ENCODE measurements at regions not wholly inside any gene's neighbourhood (a gene's known extent, or its start where the extent isn't known, plus 50 kb on each side); places are given as distances from the start of the nearest gene placed in this dataset.

DNA sequence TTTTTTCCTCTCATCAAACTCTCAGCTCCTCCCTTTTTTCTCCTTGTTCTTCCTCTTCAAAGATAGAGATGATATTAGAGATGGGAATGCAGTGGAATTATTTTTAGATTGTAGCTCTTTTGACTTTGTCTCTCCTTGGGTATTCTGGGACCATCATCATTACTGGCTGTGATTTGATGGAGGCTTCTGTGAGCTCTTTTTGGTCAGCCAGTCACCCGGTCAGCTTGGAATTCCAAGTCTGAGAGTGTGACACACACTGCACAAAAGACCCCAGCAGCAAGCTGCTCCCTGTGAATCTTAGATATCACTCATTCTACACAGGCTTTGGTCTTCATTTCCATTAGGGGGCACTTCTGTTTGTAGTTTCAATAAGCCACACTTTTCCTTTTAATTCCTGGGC, 51.6 kb upstream of the NEK7 start:
- TF ChIP-seq EZH2phosphoT487 (IDR thresholded peaks at IDR 0.05; ENCODE audit: borderline replicate concordance, low read length) = no peak
- TF ChIP-seq, protein P1, sequence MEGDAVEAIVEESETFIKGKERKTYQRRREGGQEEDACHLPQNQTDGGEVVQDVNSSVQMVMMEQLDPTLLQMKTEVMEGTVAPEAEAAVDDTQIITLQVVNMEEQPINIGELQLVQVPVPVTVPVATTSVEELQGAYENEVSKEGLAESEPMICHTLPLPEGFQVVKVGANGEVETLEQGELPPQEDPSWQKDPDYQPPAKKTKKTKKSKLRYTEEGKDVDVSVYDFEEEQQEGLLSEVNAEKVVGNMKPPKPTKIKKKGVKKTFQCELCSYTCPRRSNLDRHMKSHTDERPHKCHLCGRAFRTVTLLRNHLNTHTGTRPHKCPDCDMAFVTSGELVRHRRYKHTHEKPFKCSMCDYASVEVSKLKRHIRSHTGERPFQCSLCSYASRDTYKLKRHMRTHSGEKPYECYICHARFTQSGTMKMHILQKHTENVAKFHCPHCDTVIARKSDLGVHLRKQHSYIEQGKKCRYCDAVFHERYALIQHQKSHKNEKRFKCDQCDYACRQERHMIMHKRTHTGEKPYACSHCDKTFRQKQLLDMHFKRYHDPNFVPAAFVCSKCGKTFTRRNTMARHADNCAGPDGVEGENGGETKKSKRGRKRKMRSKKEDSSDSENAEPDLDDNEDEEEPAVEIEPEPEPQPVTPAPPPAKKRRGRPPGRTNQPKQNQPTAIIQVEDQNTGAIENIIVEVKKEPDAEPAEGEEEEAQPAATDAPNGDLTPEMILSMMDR (IDR thresholded peaks at IDR 0.05; ENCODE audit: low read depth, low read length, poor library complexity, severe bottlenecking) = no peak
